Kidney (tissue), 13 donors: ENCODE measurements at regions not wholly inside any gene's neighbourhood (a gene's known extent, or its start where the extent isn't known, plus 50 kb on each side); places are given as distances from the start of the nearest gene placed in this dataset.

Source experiments
- DNase-seq, 5 donors: peaks; one replicate each; pipeline ENCODE4 v3.0.0-alpha.2; 2013 to 2020
- FAIRE-seq: peaks from 2 replicates; lab custom pipeline; 2012; peaks lifted over from hg19 to GRCh38; lab: Jason Lieb, UNC
- H3K27ac ChIP-seq, 2 donors: one replicate each; pipeline ENCODE4 v1.7.0; 2013; ENCODE audit warnings: low read depth in 2 of 2, low read length in 2 of 2, inconsistent platforms in 1 of 2
- H3K27me3 ChIP-seq: one replicate; pipeline ENCODE4 v1.7.1; 2013; ENCODE audit warnings: low read length, inconsistent platforms; ENCODE audit not compliant: control insufficient read depth, insufficient read depth
- H3K36me3 ChIP-seq, 3 donors: one replicate each; pipeline versions ENCODE4 v1.7.0 to v1.7.1; 2013; ENCODE audit warnings: low read length in 3 of 3, control low read depth in 1 of 3, inconsistent platforms in 1 of 3; ENCODE audit not compliant: insufficient read depth in 3 of 3, control insufficient read depth in 2 of 3
- H3K4me1 ChIP-seq, 3 donors: one replicate each; pipeline versions ENCODE4 v1.7.0 to v1.7.1; 2013; ENCODE audit warnings: low read length in 3 of 3, inconsistent platforms in 1 of 3, low read depth in 1 of 3; ENCODE audit not compliant: control insufficient read depth in 2 of 3, insufficient read depth in 2 of 3
- H3K4me3 ChIP-seq, 3 donors: one replicate each; pipeline versions ENCODE4 v1.7.0 to v1.8.1; 2013; ENCODE audit warnings: low read length in 3 of 3, control low read depth in 1 of 3, inconsistent platforms in 1 of 3
- H3K9ac ChIP-seq, 3 donors: one replicate each; pipeline versions ENCODE4 v1.7.0 to v1.7.1; 2013; ENCODE audit warnings: low read length in 3 of 3, control low read depth in 1 of 3, inconsistent platforms in 1 of 3
- H3K9me3 ChIP-seq, 3 donors: one replicate each; pipeline versions ENCODE4 v1.7.0 to v1.7.1; 2013; ENCODE audit warnings: low read length in 3 of 3, control low read depth in 1 of 3, inconsistent platforms in 1 of 3; ENCODE audit not compliant: control insufficient read depth in 2 of 3, insufficient read depth in 1 of 3
- intact Hi-C: fragments of 100-400 bp; cut with DNase I; formaldehyde crosslinking; loops from one replicate; pipeline ENCODE4 v1.11.1; 2022
- TF ChIP-seq, protein P1 (sequence below): IDR thresholded peaks from 3 replicates; pipeline ENCODE4 v1.5.1; 2012; ENCODE audit warnings: mild to moderate bottlenecking, moderate library complexity, borderline replicate concordance; ENCODE audit not compliant: insufficient read depth; ENCODE audit errors: extremely low read depth
- donor health status: control.
- donor health status: control.
- donor health status: control.
- donor health status: control.
- donor health status: control.
- donor health status: DM: yes; HTN: yes; CAD: no.
- donor health status: Normal renal cell carcinoma (clear cell type).

DNA sequence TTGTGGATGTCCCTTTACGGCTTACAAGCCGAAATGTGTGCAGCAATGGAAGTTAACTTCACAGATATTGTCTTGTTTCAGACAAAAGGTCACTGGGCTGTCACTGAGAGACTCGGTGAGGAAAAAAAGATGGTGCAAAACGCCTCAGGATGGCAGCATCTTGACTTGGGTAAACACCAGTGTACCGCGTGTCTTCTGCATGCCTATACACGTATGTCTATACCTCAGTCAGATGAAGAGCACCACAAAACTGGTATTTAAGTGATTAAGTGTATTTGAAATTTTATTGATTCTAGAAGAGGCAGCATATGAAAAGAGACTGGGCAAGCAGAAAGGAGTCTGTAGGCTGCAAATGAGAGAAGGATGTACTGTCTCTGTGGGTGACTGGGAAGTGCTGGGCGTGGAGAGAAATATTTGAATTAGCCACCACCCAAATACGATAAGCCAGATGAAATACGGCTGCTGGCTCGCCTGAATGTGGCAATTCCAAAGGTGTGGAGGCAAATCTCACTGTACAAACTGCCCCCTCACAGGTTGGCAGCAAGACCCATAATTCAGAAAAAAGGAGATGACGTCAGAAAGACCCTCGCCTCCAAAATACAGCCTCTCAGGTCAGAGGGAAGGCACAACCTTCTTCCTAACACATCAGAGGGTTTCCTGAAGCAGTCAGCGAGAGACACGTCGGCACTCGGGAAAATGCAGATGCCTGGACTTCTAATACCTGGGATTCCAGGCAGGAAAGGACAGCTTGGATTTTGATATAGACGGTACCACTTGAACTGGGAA, 53.4 kb upstream of the NEO1 start:
- no peak overlapping the region for H3K27ac ChIP-seq
- no peaks in the 10 kb centered on the region for H3K4me1 ChIP-seq
- no peak overlapping the region for H3K4me3 ChIP-seq
- DNase-seq = no peak
- intact Hi-C loops = no loop called here
- no peak overlapping the region for H3K9ac ChIP-seq
- H3K9me3 ChIP-seq = no peaks in the 10 kb centered on the region
- H3K27me3 ChIP-seq = no peaks in the 10 kb centered on the region
- no peaks in the 10 kb centered on the region for H3K36me3 ChIP-seq
- FAIRE-seq = no peak
- TF ChIP-seq, protein P1, sequence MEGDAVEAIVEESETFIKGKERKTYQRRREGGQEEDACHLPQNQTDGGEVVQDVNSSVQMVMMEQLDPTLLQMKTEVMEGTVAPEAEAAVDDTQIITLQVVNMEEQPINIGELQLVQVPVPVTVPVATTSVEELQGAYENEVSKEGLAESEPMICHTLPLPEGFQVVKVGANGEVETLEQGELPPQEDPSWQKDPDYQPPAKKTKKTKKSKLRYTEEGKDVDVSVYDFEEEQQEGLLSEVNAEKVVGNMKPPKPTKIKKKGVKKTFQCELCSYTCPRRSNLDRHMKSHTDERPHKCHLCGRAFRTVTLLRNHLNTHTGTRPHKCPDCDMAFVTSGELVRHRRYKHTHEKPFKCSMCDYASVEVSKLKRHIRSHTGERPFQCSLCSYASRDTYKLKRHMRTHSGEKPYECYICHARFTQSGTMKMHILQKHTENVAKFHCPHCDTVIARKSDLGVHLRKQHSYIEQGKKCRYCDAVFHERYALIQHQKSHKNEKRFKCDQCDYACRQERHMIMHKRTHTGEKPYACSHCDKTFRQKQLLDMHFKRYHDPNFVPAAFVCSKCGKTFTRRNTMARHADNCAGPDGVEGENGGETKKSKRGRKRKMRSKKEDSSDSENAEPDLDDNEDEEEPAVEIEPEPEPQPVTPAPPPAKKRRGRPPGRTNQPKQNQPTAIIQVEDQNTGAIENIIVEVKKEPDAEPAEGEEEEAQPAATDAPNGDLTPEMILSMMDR = no peak

DNA sequence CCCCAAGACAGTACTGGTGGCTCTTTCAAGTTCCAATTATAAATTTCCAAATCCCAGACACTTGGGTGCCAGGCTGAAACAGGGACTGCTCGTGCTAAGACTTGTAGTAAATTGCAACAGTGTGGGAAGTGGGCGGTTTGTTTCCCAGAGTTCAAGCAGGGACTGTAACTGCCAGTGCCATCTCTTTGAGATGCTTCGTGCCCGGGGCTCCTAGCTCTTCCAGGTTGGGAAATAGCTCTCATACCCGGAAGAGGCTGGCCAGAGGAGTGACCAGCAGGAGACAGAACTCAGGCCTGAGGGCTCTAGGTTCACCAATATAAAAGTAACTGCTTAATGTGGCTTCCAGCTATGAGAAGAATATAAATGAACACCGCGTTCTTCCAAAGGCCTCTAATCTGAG, 54.0 kb upstream of the NEO1 start:
- Histone ChIP-seq H3K4me1 (no peaks in the 10 kb centered on the region), H3K36me3 (no peaks in the 10 kb centered on the region), H3K27me3 (no peaks in the 10 kb centered on the region), H3K4me3 (no peak overlapping the region), H3K9me3 (no peaks in the 10 kb centered on the region), H3K27ac (no peak overlapping the region), H3K9ac (no peak overlapping the region)
- intact Hi-C loops = no loop called here
- FAIRE-seq (no peak), DNase-seq (no peak)
- TF ChIP-seq, protein P1 = no peak

DNA sequence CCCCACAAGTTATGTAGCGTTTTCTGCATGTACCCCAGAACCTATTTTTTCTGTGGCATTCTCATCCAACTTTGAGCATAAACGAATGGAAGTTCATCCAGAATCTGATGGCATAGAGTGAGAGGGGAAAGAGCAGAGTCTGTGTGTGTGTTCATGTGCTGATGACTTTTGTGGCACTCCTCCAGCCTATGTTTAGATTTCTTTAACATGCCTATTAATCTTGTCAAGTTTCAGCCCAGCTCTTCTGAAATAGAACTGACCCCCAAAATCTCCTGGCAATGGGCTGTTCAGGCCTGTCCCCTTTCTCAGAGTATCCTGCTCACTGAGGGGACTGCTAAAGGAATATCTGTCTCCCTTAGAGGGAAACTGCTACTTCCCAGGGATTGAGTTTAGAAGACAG, 56.4 kb upstream of the NEO1 start:
- TF ChIP-seq, protein P1 = no peak
- Histone ChIP-seq H3K9ac (no peak overlapping the region), H3K36me3 (no peaks in the 10 kb centered on the region), H3K4me3 (no peak overlapping the region), H3K27me3 (no peaks in the 10 kb centered on the region), H3K27ac (no peak overlapping the region), H3K9me3 (no peaks in the 10 kb centered on the region), H3K4me1 (no peaks in the 10 kb centered on the region)
- FAIRE-seq = no peak
- intact Hi-C loops = no loop called here
- DNase-seq = peak in 1 of 5 donors; percentile 49
